GM21526 (cell line): ENCODE measurements at regions not wholly inside any gene's neighbourhood (a gene's known extent, or its start where the extent isn't known, plus 50 kb on each side); places are given as distances from the start of the nearest gene placed in this dataset.
"Not testable (repeated sequence)": the region's sequence is repeated elsewhere in the genome, so short reads cannot be mapped to it uniquely, and the experiment has no call there.

Experiments
- ATAC-seq: cut with Tn5 transposase; IDR thresholded peaks from one replicate; pipeline ENCODE4 v1.9.1; 2021; ENCODE audit warnings: moderate library complexity; ENCODE audit not compliant: unreplicated experiment, low FRiP score

- ATAC-seq: no peak
Observed at GRCh38 chr4:29908276-29908675, 811.9 kb upstream of the PCDH7 start.

- no peak for ATAC-seq
Observed at GRCh38 chr4:29927895-29928294, 792.3 kb upstream of the PCDH7 start.

- ATAC-seq: no peak
Observed at GRCh38 chr4:29948451-29948850, 771.7 kb upstream of the PCDH7 start.

GRCh38 chr4:29948858-29949257 lies 771.3 kb upstream of the PCDH7 start:
- ATAC-seq: no peak

- ATAC-seq: no peak
Observed at GRCh38 chr4:29966386-29966785, 753.8 kb upstream of the PCDH7 start.

GRCh38 chr4:29970626-29971025 lies 749.5 kb upstream of the PCDH7 start:
- ATAC-seq: no peak

- ATAC-seq: no peak
Observed at GRCh38 chr4:29972121-29972520, 748.0 kb upstream of the PCDH7 start.

DNA sequence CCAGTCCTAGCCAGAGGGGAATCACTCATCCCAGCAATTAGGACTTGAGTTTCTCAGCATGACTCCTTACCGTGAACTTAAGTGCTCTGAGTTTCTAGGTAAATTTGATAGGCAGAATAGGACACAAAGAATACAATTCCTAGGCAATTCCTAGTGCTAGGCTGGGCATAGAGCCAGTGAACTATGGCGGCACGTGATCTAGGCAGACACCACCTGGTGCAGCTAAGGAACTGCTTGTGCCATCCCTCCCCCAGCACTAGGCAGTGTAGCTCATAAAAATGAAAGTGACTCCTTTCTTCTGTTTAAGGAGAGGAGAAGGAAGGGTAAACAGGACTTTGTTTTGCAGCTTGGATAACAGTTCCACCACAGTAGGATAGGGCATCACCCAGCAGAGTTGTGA lies 736.3 kb upstream of the PCDH7 start:
- no peak for ATAC-seq

DNA sequence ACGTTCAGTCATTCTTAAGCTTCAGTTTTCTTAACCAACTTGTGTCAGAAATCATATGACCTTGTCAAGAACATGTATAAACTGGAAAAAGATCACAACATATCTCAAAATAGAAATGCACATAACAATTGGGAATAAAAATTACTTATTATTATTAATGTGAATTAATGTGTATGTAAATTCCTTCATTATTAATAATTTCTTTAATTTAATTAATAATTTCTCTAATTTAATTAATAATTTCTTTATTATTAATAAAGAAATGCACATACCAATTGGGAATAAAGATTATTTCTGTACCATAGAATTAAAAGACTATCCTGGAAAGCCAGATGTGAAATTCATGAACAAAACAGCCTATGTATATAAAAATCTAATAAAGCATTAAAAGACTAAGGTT lies 718.5 kb upstream of the PCDH7 start:
- ATAC-seq: no peak

GRCh38 chr4:30002341-30002740 lies 717.8 kb upstream of the PCDH7 start:
- no peak for ATAC-seq

GRCh38 chr4:30005995-30006394 lies 714.2 kb upstream of the PCDH7 start:
- no peak for ATAC-seq

GRCh38 chr4:30024526-30024925 lies 695.6 kb upstream of the PCDH7 start:
- ATAC-seq: no peak

- no peak for ATAC-seq
Observed at GRCh38 chr4:30028826-30029225, 691.3 kb upstream of the PCDH7 start.

DNA sequence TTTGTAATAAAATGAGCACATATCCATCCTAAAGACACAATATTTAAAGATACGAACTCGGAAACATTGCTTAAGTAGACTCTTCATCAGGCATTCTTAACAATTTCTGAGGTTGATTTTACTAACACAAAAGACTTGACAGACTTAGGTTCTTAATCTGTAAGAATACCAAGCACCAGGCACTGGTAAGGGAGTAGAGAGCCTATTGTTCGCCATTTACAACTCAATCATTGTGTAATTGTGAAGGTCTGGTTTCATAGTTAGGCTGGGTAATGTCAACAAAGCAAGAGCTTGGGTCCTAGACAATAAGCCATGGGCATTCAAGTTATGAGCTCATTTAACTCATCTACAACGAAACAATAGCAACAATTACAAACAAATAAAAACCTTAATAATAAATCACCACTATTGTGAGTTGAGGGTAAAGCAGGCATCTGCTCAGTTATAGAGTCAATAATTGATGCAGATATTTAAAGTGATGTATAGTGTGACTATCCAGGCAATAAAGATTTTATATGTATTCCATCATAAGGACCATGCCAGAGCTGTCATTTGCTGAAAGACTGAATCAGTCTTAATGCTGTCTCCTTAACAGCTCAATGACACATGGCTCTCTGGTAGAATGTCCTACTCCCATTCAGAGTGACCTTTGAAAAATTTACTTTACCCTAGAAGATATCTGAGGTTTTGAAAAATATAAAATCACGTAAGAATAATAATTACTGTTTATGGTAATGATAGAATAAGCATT lies 664.0 kb upstream of the PCDH7 start:
- ATAC-seq: no peak

- ATAC-seq: no peak
Observed at GRCh38 chr4:30068234-30068633, 651.9 kb upstream of the PCDH7 start.

GRCh38 chr4:30073011-30073710 lies 647.0 kb upstream of the PCDH7 start:
- ATAC-seq: no peak

GRCh38 chr4:30092420-30093128 lies 627.6 kb upstream of the PCDH7 start:
- not testable (repeated sequence) for ATAC-seq

DNA sequence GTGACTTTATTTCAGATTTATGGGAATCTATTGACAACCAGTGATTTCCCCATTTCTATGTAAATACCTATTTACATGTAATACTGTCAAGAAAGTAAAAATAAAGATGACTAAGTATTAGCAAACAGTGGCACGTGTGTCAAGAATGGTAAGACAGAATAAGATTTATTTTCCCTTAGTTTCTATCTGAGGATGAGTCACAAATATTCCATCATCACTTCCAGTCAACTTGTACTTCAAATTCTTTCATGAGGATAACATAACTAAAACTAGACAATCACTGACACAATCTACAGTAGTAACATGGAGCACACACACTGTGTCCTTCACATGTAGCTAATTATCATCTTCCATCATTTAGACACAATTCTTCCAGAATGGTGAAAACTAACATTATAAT lies 625.3 kb upstream of the PCDH7 start:
- ATAC-seq: no peak

DNA sequence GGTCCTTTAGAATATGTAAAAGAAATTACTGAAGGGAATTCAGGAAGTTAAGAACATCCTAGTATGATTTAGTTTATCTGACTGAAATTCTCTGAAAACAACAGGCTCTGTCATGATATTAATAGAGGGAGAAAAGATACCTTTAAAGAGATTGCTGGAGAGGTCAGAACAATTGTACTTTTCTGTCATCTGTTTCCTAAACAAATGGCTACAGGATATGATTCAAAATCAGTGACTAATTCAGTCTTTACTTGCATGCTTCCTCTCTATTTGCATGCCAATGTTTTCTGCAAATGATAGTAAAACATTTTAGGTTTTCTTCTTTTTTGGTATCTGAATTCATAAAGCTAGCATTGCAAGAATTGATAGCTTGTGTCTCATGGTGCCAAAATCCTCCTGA lies 616.7 kb upstream of the PCDH7 start:
- no peak for ATAC-seq

DNA sequence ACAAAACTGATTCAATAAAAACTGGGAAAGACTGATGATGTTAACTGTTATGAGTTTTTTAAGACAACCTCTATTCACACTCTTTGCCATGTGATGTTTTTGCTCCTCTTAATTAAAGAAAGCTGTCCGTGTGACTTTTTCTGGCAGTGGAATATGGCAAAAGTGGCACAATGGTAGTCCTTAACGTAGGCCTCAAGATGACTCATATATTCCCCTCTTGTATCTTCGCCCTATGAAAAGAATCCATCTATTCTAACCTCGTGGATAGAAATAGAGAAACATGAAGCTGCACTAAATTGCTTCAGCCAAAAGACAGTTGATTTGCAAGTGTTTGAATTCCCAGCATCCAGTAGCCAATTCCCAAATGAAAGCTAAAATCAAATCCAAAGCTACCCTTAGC lies 603.8 kb upstream of the PCDH7 start:
- ATAC-seq: no peak

GRCh38 chr4:30117433-30117832 lies 602.7 kb upstream of the PCDH7 start:
- no peak for ATAC-seq

DNA sequence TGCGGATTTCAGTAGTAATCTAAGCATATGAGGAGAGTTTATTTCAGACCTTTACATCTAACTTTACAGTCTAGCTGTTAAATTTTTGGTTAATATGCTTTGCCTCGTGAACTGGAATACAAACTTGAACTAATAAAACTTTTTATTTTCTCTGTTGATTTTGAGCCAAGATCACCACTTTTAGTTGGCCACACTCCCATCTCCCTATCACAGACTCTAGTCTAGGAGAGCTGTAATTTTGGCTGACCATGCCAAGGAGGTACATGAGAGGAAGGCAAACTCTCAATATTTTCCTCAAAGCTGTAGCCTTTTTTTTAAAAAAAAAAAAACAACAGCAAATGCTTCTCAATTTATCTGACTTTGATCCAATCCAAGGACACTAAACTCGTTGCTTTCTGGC lies 597.5 kb upstream of the PCDH7 start:
- ATAC-seq: no peak
